Cardiac muscle cell (in vitro differentiated cells and primary cell): ENCODE measurements at regions not wholly inside any gene's neighbourhood (a gene's known extent, or its start where the extent isn't known, plus 50 kb on each side); places are given as distances from the start of the nearest gene placed in this dataset.
"Not testable (repeated sequence)": the region's sequence is repeated elsewhere in the genome, so short reads cannot be mapped to it uniquely, and the experiment has no call there.

Experiments used
- DNase-seq, 2 donors: peaks; one replicate each; pipeline versions ENCODE4 v3.0.0 to v3.0.0-alpha.2; 2010 to 2017; ENCODE audit warnings: low read depth in 1 of 2, low spot score in 1 of 2
- H3K27ac ChIP-seq: fragments of 200-600 bp; sonication (generic); 2 replicates; pipeline ENCODE4 v1.5.1; 2016
- H3K27me3 ChIP-seq: fragments of 200-600 bp; sonication (generic); 2 replicates; pipeline ENCODE4 v1.6.0; 2016; ENCODE audit warnings: control low read depth
- H3K36me3 ChIP-seq: fragments of 200-600 bp; sonication (generic); 2 replicates; pipeline ENCODE4 v1.5.1; 2016; ENCODE audit warnings: control low read depth
- H3K4me1 ChIP-seq: fragments of 200-600 bp; sonication (generic); 2 replicates; pipeline ENCODE4 v1.8.1; 2017; ENCODE audit warnings: low read depth, mild to moderate bottlenecking, mixed run types
- H3K4me3 ChIP-seq: fragments of 200-600 bp; sonication (generic); 2 replicates; pipeline ENCODE4 v1.5.1; 2016; ENCODE audit warnings: mild to moderate bottlenecking
- H3K9me3 ChIP-seq: fragments of 200-600 bp; sonication (generic); 2 replicates; pipeline ENCODE4 v1.5.1; 2017; ENCODE audit warnings: low read depth, mild to moderate bottlenecking, control low read depth
- CTCF ChIP-seq: IDR thresholded peaks from 2 replicates; pipeline ENCODE4 v1.5.1; 2012; ENCODE audit warnings: low read depth, mild to moderate bottlenecking, low read length

- Histone ChIP-seq H3K27ac (no peak overlapping the region), H3K4me1 (peaks cover 10% of the 10 kb centered on the region), H3K4me3 (no peak overlapping the region), H3K27me3 (no peaks in the 10 kb centered on the region), H3K9me3 (no peaks in the 10 kb centered on the region), H3K36me3 (no peaks in the 10 kb centered on the region)
- no peak for TF ChIP-seq CTCF
- no peak for DNase-seq
Measured at GRCh38 chr3:104206925-104207324, 1159.8 kb upstream of the ALCAM start.

GRCh38 chr3:104214277-104214676, 1152.4 kb upstream of the ALCAM start:
- Histone ChIP-seq H3K27ac (no peak overlapping the region), H3K9me3 (no peaks in the 10 kb centered on the region), H3K4me3 (no peak overlapping the region), H3K27me3 (no peaks in the 10 kb centered on the region), H3K36me3 (no peaks in the 10 kb centered on the region), H3K4me1 (peaks cover under 1% of the 10 kb centered on the region)
- no peak for DNase-seq
- no peak for TF ChIP-seq CTCF

- no peaks in the 10 kb centered on the region for H3K9me3 ChIP-seq
- no peak overlapping the region for H3K27ac ChIP-seq
- TF ChIP-seq CTCF = no peak
- DNase-seq = no peak
- H3K27me3 ChIP-seq = no peaks in the 10 kb centered on the region
- H3K36me3 ChIP-seq = no peaks in the 10 kb centered on the region
- H3K4me1 ChIP-seq = no peaks in the 10 kb centered on the region
- no peak overlapping the region for H3K4me3 ChIP-seq
Measured at GRCh38 chr3:104214937-104215336, 1151.8 kb upstream of the ALCAM start.

GRCh38 chr3:104219046-104219445, 1147.7 kb upstream of the ALCAM start:
- H3K4me1 ChIP-seq, DNase-seq, H3K27ac ChIP-seq, H3K27me3 ChIP-seq, H3K9me3 ChIP-seq, H3K4me3 ChIP-seq, H3K36me3 ChIP-seq: not testable (repeated sequence)

- Histone ChIP-seq H3K4me1 (no peaks in the 10 kb centered on the region), H3K27ac (no peak overlapping the region), H3K27me3 (no peaks in the 10 kb centered on the region), H3K9me3 (no peaks in the 10 kb centered on the region), H3K36me3 (no peaks in the 10 kb centered on the region), H3K4me3 (no peak overlapping the region)
- no peak for TF ChIP-seq CTCF
- no peak for DNase-seq
Measured at GRCh38 chr3:104234442-104235194, 1132.1 kb upstream of the ALCAM start.

- no peaks in the 10 kb centered on the region for H3K4me1 ChIP-seq
- TF ChIP-seq CTCF = no peak
- H3K4me3 ChIP-seq = no peak overlapping the region
- no peak for DNase-seq
- no peaks in the 10 kb centered on the region for H3K36me3 ChIP-seq
- H3K27me3 ChIP-seq = no peaks in the 10 kb centered on the region
- no peaks in the 10 kb centered on the region for H3K9me3 ChIP-seq
- H3K27ac ChIP-seq = no peak overlapping the region
Measured at GRCh38 chr3:104244680-104245220, 1122.0 kb upstream of the ALCAM start.
